ENCODE measurements at regions not wholly inside any gene's neighbourhood (a gene's known extent, or its start where the extent isn't known, plus 50 kb on each side); places are given as distances from the start of the nearest gene placed in this dataset.

- no peak for TF ChIP-seq CTCF (IDR thresholded peaks at IDR 0.05; ENCODE audit: low read length)
- no peak for TF ChIP-seq EZH2 (optimal IDR thresholded peaks at IDR 0.05; ENCODE audit: low read depth, low read length)
Observed at GRCh38 chr20:10951904-10952303, 278.1 kb upstream of the JAG1 start.
